Parathyroid adenoma (tissue), 2 donors: ENCODE measurements at regions not wholly inside any gene's neighbourhood (a gene's known extent, or its start where the extent isn't known, plus 50 kb on each side); places are given as distances from the start of the nearest gene placed in this dataset.

ENCODE experiments used
- H2AFZ ChIP-seq: fragments of 300-600 bp; sonication (generic); one replicate; pipeline ENCODE4 v1.7.0; 2017; ENCODE audit warnings: antibody characterized with exemption, mild to moderate bottlenecking
- H3K27ac ChIP-seq: fragments of 300-600 bp; sonication (generic); one replicate; pipeline ENCODE4 v1.7.0; 2017
- H3K27me3 ChIP-seq: fragments of 300-600 bp; sonication (generic); one replicate; pipeline ENCODE4 v1.7.0; 2017; ENCODE audit warnings: low read length; ENCODE audit not compliant: control insufficient read depth, insufficient read depth
- H3K36me3 ChIP-seq: fragments of 300-600 bp; sonication (generic); one replicate; pipeline ENCODE4 v1.7.0; 2017; ENCODE audit warnings: low read length; ENCODE audit not compliant: control insufficient read depth, insufficient read depth
- H3K4me1 ChIP-seq: fragments of 300-600 bp; sonication (generic); one replicate; pipeline ENCODE4 v1.7.0; 2017; ENCODE audit warnings: control low read depth
- H3K4me2 ChIP-seq: fragments of 300-600 bp; sonication (generic); one replicate; pipeline ENCODE4 v1.7.0; 2017; ENCODE audit warnings: low read length
- H3K4me3 ChIP-seq: fragments of 300-600 bp; sonication (generic); one replicate; pipeline ENCODE4 v1.7.0; 2017; ENCODE audit warnings: low read depth, low read length
- H3K79me2 ChIP-seq: fragments of 300-600 bp; sonication (generic); one replicate; pipeline ENCODE4 v1.7.0; 2017; ENCODE audit warnings: control low read depth
- H3K9ac ChIP-seq: fragments of 300-600 bp; sonication (generic); one replicate; pipeline ENCODE4 v1.7.0; 2017; ENCODE audit warnings: mild to moderate bottlenecking
- H3K9me3 ChIP-seq: fragments of 300-600 bp; sonication (generic); one replicate; pipeline ENCODE4 v1.7.0; 2017; ENCODE audit warnings: low read length; ENCODE audit not compliant: control insufficient read depth
- CTCF ChIP-seq: fragments of 300-600 bp; sonication (generic); IDR thresholded peaks from one replicate; pipeline ENCODE4 v1.7.0; 2017; ENCODE audit warnings: antibody characterized with exemption, mild to moderate bottlenecking
- donor health status: primary hyperparathyroidism.

- H3K4me3 ChIP-seq: no peak overlapping the region
- no peak overlapping the region for H2AFZ ChIP-seq
- H3K9me3 ChIP-seq: no peaks in the 10 kb centered on the region
- H3K4me2 ChIP-seq: no peak overlapping the region
- no peaks in the 10 kb centered on the region for H3K36me3 ChIP-seq
- no peak for TF ChIP-seq CTCF
- no peaks in the 10 kb centered on the region for H3K27me3 ChIP-seq
- no peak overlapping the region for H3K9ac ChIP-seq
- H3K79me2 ChIP-seq: no peaks in the 10 kb centered on the region
- no peak overlapping the region for H3K27ac ChIP-seq
- H3K4me1 ChIP-seq: no peaks in the 10 kb centered on the region
Measured at GRCh38 chr6:91126876-91127275, 540.0 kb upstream of the MAP3K7 start.

GRCh38 chr6:91117550-91117949 lies 530.7 kb upstream of the MAP3K7 start:
- no peak overlapping the region for H2AFZ ChIP-seq
- H3K79me2 ChIP-seq: no peaks in the 10 kb centered on the region
- no peaks in the 10 kb centered on the region for H3K9me3 ChIP-seq
- no peak overlapping the region for H3K4me2 ChIP-seq
- no peak overlapping the region for H3K9ac ChIP-seq
- no peaks in the 10 kb centered on the region for H3K27me3 ChIP-seq
- no peak overlapping the region for H3K4me3 ChIP-seq
- H3K36me3 ChIP-seq: no peaks in the 10 kb centered on the region
- no peaks in the 10 kb centered on the region for H3K4me1 ChIP-seq
- TF ChIP-seq CTCF: no peak
- H3K27ac ChIP-seq: no peak overlapping the region

- H3K27me3 ChIP-seq: no peaks in the 10 kb centered on the region
- H3K9ac ChIP-seq: no peak overlapping the region
- H3K4me2 ChIP-seq: no peak overlapping the region
- H3K79me2 ChIP-seq: no peaks in the 10 kb centered on the region
- no peaks in the 10 kb centered on the region for H3K9me3 ChIP-seq
- H3K27ac ChIP-seq: no peak overlapping the region
- no peaks in the 10 kb centered on the region for H3K4me1 ChIP-seq
- no peak overlapping the region for H2AFZ ChIP-seq
- H3K36me3 ChIP-seq: no peaks in the 10 kb centered on the region
- TF ChIP-seq CTCF: no peak
- no peak overlapping the region for H3K4me3 ChIP-seq
Measured at GRCh38 chr6:91114123-91114708, 527.3 kb upstream of the MAP3K7 start.

GRCh38 chr6:91106083-91106482 lies 519.2 kb upstream of the MAP3K7 start:
- Histone ChIP-seq H3K9me3 (no peaks in the 10 kb centered on the region), H2AFZ (no peak overlapping the region), H3K79me2 (no peaks in the 10 kb centered on the region), H3K27me3 (no peaks in the 10 kb centered on the region), H3K4me3 (no peak overlapping the region), H3K36me3 (no peaks in the 10 kb centered on the region), H3K4me2 (no peak overlapping the region), H3K4me1 (no peaks in the 10 kb centered on the region), H3K27ac (no peak overlapping the region), H3K9ac (no peak overlapping the region)
- no peak for TF ChIP-seq CTCF

- H3K9ac ChIP-seq: no peak overlapping the region
- no peaks in the 10 kb centered on the region for H3K4me1 ChIP-seq
- no peak overlapping the region for H3K27ac ChIP-seq
- no peaks in the 10 kb centered on the region for H3K36me3 ChIP-seq
- no peak for TF ChIP-seq CTCF
- H2AFZ ChIP-seq: no peak overlapping the region
- H3K4me3 ChIP-seq: no peak overlapping the region
- no peaks in the 10 kb centered on the region for H3K79me2 ChIP-seq
- H3K4me2 ChIP-seq: no peak overlapping the region
- H3K27me3 ChIP-seq: no peaks in the 10 kb centered on the region
- no peaks in the 10 kb centered on the region for H3K9me3 ChIP-seq
Measured at GRCh38 chr6:91105532-91105931, 518.7 kb upstream of the MAP3K7 start.
